ENCODE measurements at regions not wholly inside any gene's neighbourhood (a gene's known extent, or its start where the extent isn't known, plus 50 kb on each side); places are given as distances from the start of the nearest gene placed in this dataset.

DNA sequence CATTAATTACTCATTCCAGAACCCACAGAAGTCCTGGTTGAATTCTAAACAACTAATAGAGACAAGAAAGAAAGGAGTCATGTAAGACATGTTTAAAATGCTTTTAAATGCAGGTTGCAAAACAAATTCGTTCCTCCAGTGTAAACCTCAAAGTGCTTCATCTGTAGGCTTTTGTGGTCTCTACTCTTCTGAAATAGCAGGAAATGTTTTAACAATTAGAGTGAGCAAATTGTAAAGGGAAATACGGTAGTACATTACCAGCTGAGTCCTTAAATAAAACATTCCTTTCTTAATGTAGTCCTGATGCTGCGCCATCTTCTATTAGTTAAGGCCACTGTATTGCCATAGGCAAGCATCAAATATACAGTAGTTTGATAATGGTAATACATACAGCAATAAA, 1934.2 kb upstream of the SEL1L start:
- Histone ChIP-seq H3K36me3 (ENCODE audit: low read depth) (no peaks in the 10 kb centered on the region), H3K9me3 (ENCODE audit: severe bottlenecking) (no peaks in the 10 kb centered on the region), H3K4me3 (ENCODE audit: severe bottlenecking) (no peak overlapping the region), H3K27me3 (ENCODE audit: insufficient read depth, poor library complexity, severe bottlenecking) (peaks cover 4% of the 10 kb centered on the region), H3K27ac (ENCODE audit: poor library complexity, severe bottlenecking) (no peak overlapping the region), H3K4me1 (ENCODE audit: insufficient read depth, poor library complexity, severe bottlenecking) (no peaks in the 10 kb centered on the region)
- ATAC-seq (ENCODE audit: low read depth) (no peak), DNase-seq (ENCODE audit: low spot score) (no peak)
- no peak for TF ChIP-seq CTCF (IDR thresholded peaks at IDR 0.05; ENCODE audit: poor library complexity, severe bottlenecking)

DNA sequence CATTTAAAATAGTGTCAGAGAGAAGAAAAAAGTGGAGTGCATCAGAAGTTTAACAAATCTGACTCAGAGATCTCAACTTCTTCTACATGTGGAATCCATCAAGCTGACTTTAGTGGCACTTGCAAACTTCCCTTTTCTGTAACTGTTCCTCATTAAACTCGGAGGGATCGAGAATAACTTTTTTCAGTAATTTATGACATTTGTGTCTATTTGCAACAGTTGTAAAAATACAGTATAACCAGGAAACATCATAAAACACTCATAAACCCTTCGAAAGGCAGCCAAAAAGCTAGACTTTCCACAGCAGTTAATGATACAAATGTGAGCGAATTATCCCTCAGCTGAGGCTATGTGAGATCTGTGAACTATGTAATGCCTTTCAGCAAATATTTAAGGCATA, 1936.8 kb upstream of the SEL1L start:
- H3K27ac ChIP-seq (ENCODE audit: poor library complexity, severe bottlenecking) = no peak overlapping the region
- H3K27me3 ChIP-seq (ENCODE audit: insufficient read depth, poor library complexity, severe bottlenecking) = peaks cover 4% of the 10 kb centered on the region
- no peaks in the 10 kb centered on the region for H3K9me3 ChIP-seq (ENCODE audit: severe bottlenecking)
- H3K36me3 ChIP-seq (ENCODE audit: low read depth) = no peaks in the 10 kb centered on the region
- no peak overlapping the region for H3K4me3 ChIP-seq (ENCODE audit: severe bottlenecking)
- no peak for TF ChIP-seq CTCF (IDR thresholded peaks at IDR 0.05; ENCODE audit: poor library complexity, severe bottlenecking)
- ATAC-seq (ENCODE audit: low read depth) = no peak
- H3K4me1 ChIP-seq (ENCODE audit: insufficient read depth, poor library complexity, severe bottlenecking) = no peaks in the 10 kb centered on the region
- DNase-seq (ENCODE audit: low spot score) = no peak

- Histone ChIP-seq H3K27ac (ENCODE audit: poor library complexity, severe bottlenecking) (no peak overlapping the region), H3K4me3 (ENCODE audit: severe bottlenecking) (no peak overlapping the region), H3K9me3 (ENCODE audit: severe bottlenecking) (no peaks in the 10 kb centered on the region), H3K36me3 (ENCODE audit: low read depth) (no peaks in the 10 kb centered on the region), H3K4me1 (ENCODE audit: insufficient read depth, poor library complexity, severe bottlenecking) (no peaks in the 10 kb centered on the region), H3K27me3 (ENCODE audit: insufficient read depth, poor library complexity, severe bottlenecking) (peaks cover 4% of the 10 kb centered on the region)
- ATAC-seq (ENCODE audit: low read depth) = no peak
- DNase-seq (ENCODE audit: low spot score) = no peak
- TF ChIP-seq CTCF (IDR thresholded peaks at IDR 0.05; ENCODE audit: poor library complexity, severe bottlenecking) = no peak
Observed at GRCh38 chr14:83470959-83471695, 1937.5 kb upstream of the SEL1L start.

DNA sequence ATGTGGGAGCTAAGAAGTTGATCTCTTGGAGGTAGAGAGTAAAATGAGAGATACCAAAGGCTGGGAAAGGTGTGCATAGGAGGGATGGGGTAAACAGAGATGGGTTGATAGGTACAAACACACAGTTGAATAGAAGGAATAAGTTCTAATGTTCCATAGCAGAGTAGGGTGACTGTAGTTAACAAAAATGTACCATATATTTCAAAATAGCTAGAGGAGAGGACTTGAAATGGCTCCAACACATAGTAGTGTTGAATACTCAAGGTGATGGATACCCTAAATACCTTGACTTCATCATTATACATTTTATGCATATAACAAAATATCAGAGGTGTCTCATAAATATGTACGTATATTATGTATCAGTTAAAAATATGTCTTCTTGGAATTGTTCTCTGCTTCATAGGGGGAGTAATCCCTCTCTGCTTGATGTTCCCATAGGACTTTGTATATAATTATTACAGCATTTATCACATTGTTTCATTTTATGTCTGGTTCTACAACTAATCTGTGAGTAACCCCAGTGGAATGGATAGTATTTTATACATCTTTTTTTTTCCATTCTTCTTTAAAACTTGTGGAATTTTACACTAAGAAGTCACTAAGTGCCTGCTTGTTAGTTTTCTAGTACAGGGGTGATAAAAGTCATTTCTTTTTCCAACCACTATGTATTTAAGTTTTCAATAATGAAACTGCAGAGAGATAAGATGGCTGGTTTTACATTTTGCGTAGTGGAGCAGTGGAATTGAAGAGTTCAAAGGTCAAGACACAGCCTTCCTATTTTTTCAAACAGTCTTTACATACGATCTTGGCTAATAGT, 1940.0 kb upstream of the SEL1L start:
- Histone ChIP-seq H3K4me3 (ENCODE audit: severe bottlenecking) (no peak overlapping the region), H3K9me3 (ENCODE audit: severe bottlenecking) (no peaks in the 10 kb centered on the region), H3K27me3 (ENCODE audit: insufficient read depth, poor library complexity, severe bottlenecking) (peaks cover 4% of the 10 kb centered on the region), H3K36me3 (ENCODE audit: low read depth) (no peaks in the 10 kb centered on the region), H3K4me1 (ENCODE audit: insufficient read depth, poor library complexity, severe bottlenecking) (no peaks in the 10 kb centered on the region), H3K27ac (ENCODE audit: poor library complexity, severe bottlenecking) (no peak overlapping the region)
- DNase-seq (ENCODE audit: low spot score) = no peak
- no peak; the same call in 2 of the 3 replicates for ATAC-seq (ENCODE audit: low read depth)
- no peak for TF ChIP-seq CTCF (IDR thresholded peaks at IDR 0.05; ENCODE audit: poor library complexity, severe bottlenecking)

Measured in RWPE2 (cell line).